ES-I3 (cell line): ENCODE measurements at regions not wholly inside any gene's neighbourhood (a gene's known extent, or its start where the extent isn't known, plus 50 kb on each side); places are given as distances from the start of the nearest gene placed in this dataset.
"Not testable (repeated sequence)": the region's sequence is repeated elsewhere in the genome, so short reads cannot be mapped to it uniquely, and the experiment has no call there.

Experiments used
- H3K36me3 ChIP-seq: 2 replicates; pipeline ENCODE4 v1.6.1; 2013; ENCODE audit warnings: mild to moderate bottlenecking, low read length, control low read depth, moderate library complexity; ENCODE audit not compliant: insufficient read depth
- H3K4me1 ChIP-seq: 2 replicates; pipeline ENCODE4 v1.6.1; 2013; ENCODE audit warnings: mild to moderate bottlenecking, control low read depth, low read length; ENCODE audit not compliant: insufficient read depth
- H3K9ac ChIP-seq: 2 replicates; pipeline ENCODE4 v1.6.1; 2013; ENCODE audit warnings: low read depth, mild to moderate bottlenecking, low read length, moderate library complexity
- H3K9me3 ChIP-seq: 2 replicates; pipeline ENCODE4 v1.6.1; 2013; ENCODE audit warnings: mild to moderate bottlenecking, low read length, moderate library complexity; ENCODE audit not compliant: control insufficient read depth, insufficient read depth

DNA sequence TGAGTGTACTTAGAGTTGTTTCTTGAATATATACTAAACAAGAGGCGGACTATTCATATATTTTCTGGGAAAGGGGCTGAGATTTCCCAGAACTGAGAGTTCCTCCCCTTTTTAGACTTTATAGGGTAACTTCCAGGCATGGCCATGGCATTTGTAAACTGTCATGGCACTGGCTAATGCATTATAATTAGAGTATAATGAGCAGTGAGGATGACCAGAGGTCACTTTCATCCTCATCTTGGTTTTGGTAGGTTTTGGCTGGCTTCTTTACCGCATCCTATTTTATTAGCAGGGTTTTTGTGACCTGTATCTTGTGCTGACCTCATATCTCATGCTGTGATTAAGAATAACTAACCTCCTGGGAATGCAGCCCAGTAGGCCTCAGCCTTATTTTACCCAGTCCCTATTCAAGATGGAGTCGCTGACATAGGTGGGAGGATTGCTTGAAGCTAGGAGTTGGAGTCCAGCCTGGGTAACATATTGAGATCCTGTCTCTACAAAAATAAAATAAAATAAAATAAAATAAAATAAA is 91.4 kb downstream of the MOBP start:
- no peak overlapping the region for H3K9ac ChIP-seq
- no peaks in the 10 kb centered on the region for H3K9me3 ChIP-seq
- no peaks in the 10 kb centered on the region for H3K4me1 ChIP-seq
- no peaks in the 10 kb centered on the region for H3K36me3 ChIP-seq

DNA sequence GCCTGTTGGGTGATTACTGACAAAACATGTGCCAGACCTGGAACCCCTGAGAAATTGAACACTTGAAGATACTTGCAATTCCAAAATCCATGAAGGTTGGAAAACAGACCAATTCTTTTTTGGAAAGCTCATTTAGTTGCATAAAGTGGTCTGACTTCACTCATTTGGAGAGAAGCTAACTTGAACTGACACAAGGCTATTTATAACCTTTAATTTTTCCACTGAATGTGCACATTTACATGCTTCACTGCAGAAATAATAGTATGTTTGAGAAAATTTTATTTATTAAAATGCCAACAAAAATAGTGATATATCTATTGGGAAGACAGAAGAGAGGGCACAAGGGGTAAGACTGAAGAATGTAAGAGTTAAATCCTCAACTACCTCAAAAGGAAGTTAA is 92.1 kb downstream of the MOBP start:
- Histone ChIP-seq H3K4me1 (no peaks in the 10 kb centered on the region), H3K9ac (no peak overlapping the region), H3K9me3 (no peaks in the 10 kb centered on the region), H3K36me3 (no peaks in the 10 kb centered on the region)

DNA sequence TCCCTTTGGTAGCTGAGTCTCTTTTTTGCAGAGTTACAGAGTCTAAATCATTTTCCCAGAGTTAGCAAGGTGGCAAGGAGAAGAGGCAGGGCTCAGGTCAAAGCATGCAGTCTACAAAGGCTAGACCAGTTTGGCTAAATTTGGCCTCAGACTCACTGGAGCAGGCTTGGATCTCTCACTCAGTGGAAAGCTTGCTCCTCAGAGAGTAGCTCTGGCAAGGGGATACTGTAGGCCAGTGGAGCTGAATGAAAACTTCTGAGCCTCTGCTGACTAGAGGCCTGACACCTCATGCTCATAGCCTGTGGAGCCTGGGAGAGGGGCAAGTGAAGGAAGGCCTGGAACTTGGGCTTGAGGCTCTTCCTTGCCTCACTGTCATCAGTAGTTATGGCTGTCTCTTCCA is 101.0 kb downstream of the MOBP start:
- Histone ChIP-seq H3K4me1 (no peaks in the 10 kb centered on the region), H3K9ac (no peak overlapping the region), H3K36me3 (no peaks in the 10 kb centered on the region), H3K9me3 (peaks cover 1% of the 10 kb centered on the region; the same call in 1 of the 2 replicates)

DNA sequence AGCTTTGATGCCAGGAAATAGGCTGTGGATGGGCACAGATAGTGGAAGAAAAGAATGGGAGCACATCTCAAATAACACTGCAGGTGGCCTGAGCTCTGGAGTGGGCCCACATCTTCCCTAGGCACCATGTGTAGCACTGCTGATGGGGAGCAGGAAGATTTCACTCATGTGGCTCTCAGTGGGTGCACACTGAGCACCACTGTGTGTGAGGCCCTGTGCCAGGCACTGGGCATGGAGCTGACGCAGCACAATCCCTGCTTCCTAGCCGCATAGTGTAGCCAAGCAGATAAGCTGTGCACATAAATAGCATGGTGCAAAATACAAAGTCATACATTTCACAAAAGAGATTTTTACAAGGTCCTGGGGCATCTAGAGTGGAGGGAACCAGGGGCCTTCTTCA is 101.6 kb downstream of the MOBP start:
- Histone ChIP-seq H3K9me3 (peaks cover 4% of the 10 kb centered on the region; the same call in 1 of the 2 replicates), H3K9ac (no peak overlapping the region), H3K36me3 (no peaks in the 10 kb centered on the region), H3K4me1 (no peaks in the 10 kb centered on the region)

DNA sequence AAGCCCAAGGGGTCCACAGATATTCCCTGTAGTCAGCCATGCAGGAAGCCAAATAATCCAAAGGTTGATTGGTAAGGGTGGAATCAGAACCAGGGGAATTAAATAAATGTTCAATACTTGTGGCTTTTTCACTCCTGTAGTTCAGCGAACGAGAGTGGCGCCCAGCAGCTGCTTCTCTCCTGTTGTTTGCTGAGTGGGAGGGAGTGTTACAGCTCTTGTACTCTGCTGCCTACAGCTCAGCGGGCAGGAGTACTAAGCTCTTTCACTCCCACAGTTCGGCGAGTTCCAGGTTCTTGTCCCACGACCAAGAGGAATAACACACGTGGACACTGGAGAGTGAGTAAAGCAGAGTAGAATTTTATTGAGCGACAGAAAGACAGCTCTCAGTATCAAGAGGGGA is 105.9 kb downstream of the MOBP start:
- H3K36me3 ChIP-seq, result no peaks in the 10 kb centered on the region
- H3K4me1 ChIP-seq, result peaks cover 20% of the 10 kb centered on the region
- H3K9ac ChIP-seq, result no peak overlapping the region
- peaks cover 9% of the 10 kb centered on the region; the same call in 1 of the 2 replicates for H3K9me3 ChIP-seq

DNA sequence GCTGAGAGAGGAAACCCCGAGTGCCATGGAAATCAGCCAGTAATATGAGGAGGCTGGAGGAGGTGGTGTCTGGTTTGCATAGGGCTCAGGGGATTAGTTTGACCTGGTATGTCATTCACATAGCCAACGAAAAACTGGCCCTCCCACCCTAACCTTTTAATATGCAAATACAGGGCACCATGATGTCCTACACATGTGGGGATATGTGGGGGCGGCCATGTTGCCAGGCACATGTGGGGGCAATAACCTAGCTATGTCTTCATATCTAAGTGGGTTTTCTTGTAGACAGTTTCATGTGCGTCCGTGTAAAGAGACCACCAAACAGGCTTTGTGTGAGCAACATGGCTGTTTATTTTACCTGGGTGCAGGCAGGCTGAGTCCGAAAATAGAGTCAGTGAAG is 110.1 kb downstream of the MOBP start:
- H3K4me1 ChIP-seq, result peaks cover 20% of the 10 kb centered on the region
- H3K9me3 ChIP-seq, result peaks cover 9% of the 10 kb centered on the region; the same call in 1 of the 2 replicates
- H3K9ac ChIP-seq, result peak overlapping the region; percentile 17; the same call in 1 of the 2 replicates
- no peaks in the 10 kb centered on the region for H3K36me3 ChIP-seq

DNA sequence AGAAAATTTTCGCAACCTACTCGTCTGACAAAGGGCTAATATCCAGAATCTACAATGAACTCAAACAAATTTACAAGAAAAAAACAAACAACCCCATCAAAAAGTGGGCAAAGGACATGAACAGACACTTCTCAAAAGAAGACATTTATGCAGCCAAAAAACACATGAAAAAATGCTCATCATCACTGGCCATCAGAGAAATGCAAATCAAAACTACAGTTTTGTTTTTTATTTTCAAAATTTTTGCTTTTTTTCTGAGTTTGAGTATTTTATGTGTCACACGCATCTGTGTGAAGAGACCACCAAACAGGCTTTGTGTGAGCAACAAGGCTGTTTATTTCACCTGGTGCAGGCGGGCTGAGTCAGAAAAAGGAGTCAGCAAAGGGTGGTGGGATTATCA is 118.7 kb downstream of the MOBP start:
- H3K4me1 ChIP-seq, H3K9me3 ChIP-seq, H3K9ac ChIP-seq, H3K36me3 ChIP-seq: not testable (repeated sequence)

DNA sequence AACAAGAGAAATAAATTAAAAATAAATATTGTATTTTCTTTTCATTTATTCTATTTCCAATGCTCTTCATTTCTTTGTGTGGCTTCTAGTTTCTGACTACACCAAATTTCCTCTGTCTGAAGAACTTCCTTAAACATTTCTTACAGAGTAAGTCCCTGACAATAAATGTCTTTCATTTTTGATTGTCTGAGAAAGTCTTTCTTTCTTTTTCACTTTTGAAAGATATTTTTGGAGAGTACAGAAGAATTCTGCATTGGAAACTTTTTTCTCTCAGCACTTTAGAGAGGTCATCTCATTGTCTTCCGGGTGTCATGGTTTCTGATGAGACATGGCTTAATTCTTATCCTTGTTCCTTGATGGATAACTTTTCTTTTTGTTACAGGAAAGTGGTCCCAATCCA is 119.6 kb downstream of the MOBP start:
- Histone ChIP-seq H3K36me3 (no peaks in the 10 kb centered on the region), H3K9me3 (peaks cover 8% of the 10 kb centered on the region; the same call in 1 of the 2 replicates), H3K4me1 (no peaks in the 10 kb centered on the region), H3K9ac (no peak overlapping the region)

DNA sequence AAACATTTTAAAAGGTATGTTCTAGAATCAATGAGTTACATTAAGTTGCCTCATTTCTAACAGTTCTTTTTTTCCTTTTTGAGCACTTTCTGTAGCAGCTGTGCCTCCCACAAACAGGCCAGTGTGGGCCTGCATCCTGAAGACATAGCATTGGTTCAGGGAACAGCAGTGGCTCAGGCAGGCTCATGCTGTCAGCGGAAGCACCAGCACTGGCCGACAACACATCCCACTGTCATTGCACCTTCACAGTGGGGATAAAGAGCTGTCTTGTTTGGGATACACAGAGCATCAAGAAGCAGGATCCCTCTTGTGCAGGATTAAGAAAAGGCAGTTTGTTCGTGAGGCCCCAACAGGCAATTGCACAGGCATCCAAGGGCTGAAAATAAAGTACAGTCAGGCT is 123.3 kb downstream of the MOBP start:
- Histone ChIP-seq H3K9ac (no peak overlapping the region), H3K9me3 (no peaks in the 10 kb centered on the region), H3K4me1 (no peaks in the 10 kb centered on the region), H3K36me3 (no peaks in the 10 kb centered on the region)

DNA sequence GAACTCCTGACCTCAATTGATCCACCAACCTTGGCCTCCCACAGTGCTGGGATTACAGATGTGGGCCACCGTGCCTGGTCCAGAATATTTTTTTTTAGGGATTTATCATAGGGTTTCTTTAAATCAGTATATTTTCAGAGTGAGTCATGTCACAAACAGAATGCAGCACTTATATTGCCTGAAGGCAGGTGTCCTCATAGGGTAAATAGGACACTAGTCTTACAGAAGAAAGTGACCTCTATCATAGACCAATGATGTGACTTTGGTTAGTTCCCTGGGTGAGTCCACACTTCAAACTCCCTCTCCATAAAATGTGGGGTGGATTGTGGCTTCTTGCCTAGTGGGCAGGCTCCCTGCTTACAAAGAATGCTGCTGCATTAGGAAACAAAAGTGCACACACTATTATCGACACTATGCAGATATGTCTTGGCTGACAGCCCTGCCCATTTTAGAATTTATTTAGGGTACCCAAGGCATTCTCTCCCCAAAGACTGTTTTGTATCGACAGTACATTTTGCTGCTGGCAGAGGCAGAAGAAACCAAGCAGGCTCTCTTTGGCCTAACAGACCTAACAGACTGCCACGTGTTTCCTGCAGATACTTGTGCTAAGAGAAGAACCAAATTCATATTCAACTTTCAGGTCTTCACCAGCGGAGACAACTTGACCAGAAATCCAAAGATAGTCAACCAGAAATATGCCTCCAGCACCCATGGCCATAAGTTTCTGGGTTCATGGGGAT is 125.0 kb downstream of the MOBP start:
- Histone ChIP-seq H3K36me3 (no peaks in the 10 kb centered on the region), H3K9ac (no peak overlapping the region), H3K9me3 (no peaks in the 10 kb centered on the region; the same call in 1 of the 2 replicates), H3K4me1 (no peaks in the 10 kb centered on the region)

DNA sequence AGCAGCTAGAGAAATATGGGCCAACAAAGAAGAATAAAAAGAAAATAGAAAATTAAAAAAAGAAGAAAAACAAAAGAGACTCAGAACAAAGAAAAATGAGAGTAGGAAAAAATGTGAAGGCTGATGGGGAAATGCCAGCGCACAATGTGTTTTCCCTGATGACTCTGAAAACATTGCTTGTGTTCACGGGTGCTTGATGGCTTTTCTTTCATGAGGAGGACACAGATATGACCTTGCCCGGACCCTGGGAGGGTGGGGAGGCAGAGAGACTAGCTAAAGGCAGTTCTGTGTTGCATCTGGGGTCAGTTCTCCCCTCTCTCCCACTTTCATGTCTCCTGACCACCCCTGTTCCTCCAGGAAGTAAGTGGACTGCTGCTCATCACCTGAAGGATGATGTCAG is 125.9 kb downstream of the MOBP start:
- H3K9ac ChIP-seq, result no peak overlapping the region
- H3K4me1 ChIP-seq, result no peaks in the 10 kb centered on the region
- no peaks in the 10 kb centered on the region; the same call in 1 of the 2 replicates for H3K9me3 ChIP-seq
- no peaks in the 10 kb centered on the region for H3K36me3 ChIP-seq

DNA sequence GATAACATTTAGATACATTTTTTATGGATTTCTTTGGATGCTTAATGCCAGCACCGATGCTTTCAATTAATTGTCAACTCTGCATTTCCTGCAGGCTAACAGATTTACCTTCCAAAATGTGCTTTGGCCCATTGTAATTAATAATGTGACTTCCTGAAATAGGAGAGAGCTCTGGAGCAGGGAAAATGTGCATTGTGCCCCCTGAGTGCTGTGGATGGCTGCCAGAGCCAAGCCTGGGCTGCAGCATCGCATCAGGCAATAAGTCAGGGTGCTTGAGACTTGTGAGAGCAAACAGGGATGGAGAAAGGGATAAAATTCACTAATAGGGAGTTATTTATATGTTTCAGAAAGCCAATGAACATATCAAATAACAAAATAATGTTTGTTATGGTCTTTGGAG is 133.8 kb downstream of the MOBP start:
- Histone ChIP-seq H3K9ac (no peak overlapping the region), H3K9me3 (no peaks in the 10 kb centered on the region; the same call in 1 of the 2 replicates), H3K4me1 (peaks cover 4% of the 10 kb centered on the region), H3K36me3 (no peaks in the 10 kb centered on the region)

DNA sequence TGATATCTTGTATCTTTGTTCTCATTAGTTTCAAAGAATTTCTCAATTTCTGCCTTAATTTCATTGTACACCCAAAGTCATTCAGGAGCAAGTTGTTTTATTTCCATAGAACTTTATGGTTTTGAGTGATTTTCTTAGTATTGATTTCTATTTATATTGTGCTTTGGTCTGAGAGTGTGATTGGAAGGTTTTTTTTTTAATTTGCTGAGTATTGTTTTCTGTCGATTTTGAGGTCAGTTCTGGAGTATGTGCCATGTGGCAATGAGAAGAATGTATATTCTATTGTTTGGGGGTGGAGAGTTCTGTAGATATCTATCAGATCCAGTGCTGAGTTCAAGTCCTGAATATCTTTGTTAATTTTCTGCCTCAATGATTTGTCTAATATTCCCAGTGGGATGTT is 138.4 kb downstream of the MOBP start:
- Histone ChIP-seq H3K4me1 (peaks cover 4% of the 10 kb centered on the region), H3K36me3 (no peaks in the 10 kb centered on the region), H3K9me3 (peaks cover 3% of the 10 kb centered on the region; the same call in 1 of the 2 replicates), H3K9ac (no peak overlapping the region)

DNA sequence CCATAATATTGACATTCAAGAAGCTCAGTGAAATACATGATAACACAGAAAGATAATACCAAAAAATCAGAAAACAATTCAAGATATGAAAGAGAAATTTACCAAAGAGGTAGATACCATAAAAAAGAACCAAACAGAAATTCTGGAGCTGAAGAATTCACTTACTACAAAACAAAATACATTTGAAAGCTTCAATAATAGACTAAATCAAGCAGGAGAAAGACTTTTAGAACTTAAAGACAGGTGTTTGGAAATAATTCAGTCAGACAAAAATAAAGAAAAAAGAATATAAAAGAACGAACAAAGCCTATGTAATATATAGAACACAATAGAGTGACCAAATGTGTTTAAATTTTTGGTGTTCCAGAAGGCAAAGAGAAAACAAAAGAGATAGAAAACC is 158.7 kb downstream of the MOBP start:
- Histone ChIP-seq H3K9ac (no peak overlapping the region), H3K9me3 (no peaks in the 10 kb centered on the region), H3K4me1 (peaks cover 8% of the 10 kb centered on the region; the same call in 1 of the 2 replicates), H3K36me3 (no peaks in the 10 kb centered on the region)

DNA sequence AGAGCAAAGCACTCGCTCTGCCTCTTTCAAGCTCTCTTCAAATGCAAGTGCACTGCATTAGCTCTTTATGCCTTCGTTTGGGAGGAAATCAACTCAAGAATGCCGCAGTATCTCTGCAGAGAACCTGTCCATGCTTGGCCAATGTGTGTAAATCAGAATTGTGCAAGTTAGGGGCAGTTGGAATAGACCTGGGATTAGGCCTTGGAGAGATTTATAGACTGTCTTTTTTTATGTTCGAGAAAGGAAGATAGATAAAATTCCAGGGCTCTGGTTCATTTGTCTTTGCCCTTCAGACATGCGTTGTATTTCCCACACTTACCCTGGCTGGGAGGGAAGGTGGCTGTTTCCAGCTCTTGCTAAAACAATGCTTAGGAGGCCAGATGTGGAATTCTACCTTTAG is 163.7 kb downstream of the MOBP start:
- H3K4me1 ChIP-seq, result peaks cover 12% of the 10 kb centered on the region; the same call in 1 of the 2 replicates
- no peaks in the 10 kb centered on the region for H3K36me3 ChIP-seq
- H3K9ac ChIP-seq, result no peak overlapping the region
- no peaks in the 10 kb centered on the region for H3K9me3 ChIP-seq
